ENCODE measurements at regions not wholly inside any gene's neighbourhood (a gene's known extent, or its start where the extent isn't known, plus 50 kb on each side); places are given as distances from the start of the nearest gene placed in this dataset.

DNA sequence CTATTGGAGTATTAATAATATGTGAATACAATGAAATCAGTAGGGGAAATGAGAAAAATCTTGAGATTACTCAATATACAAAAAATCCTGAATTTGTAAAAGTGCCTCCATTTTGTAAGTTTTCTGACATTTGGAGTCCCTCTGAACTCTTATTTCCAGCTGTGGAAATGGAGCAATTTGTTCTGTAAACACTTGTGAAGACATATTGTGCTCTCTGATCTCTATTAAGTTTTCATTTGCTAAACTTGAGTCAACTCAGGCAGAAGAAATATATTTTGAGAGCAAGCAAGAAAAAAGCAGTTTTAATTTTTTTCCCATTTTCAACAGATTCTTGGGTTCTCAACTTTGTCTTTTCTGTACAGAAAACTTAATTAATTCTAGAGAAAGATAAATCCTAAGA is 51.4 kb upstream of the PCDH18 start:
- Histone ChIP-seq H3K4me3 (ENCODE audit: severe bottlenecking) (no peak overlapping the region), H3K27me3 (ENCODE audit: insufficient read depth, poor library complexity, severe bottlenecking) (no peaks in the 10 kb centered on the region), H3K4me1 (ENCODE audit: insufficient read depth, poor library complexity, severe bottlenecking) (no peaks in the 10 kb centered on the region), H3K27ac (ENCODE audit: poor library complexity, severe bottlenecking) (no peak overlapping the region), H3K9me3 (ENCODE audit: severe bottlenecking) (no peaks in the 10 kb centered on the region), H3K36me3 (ENCODE audit: low read depth) (no peaks in the 10 kb centered on the region)
- TF ChIP-seq CTCF (IDR thresholded peaks at IDR 0.05; ENCODE audit: poor library complexity, severe bottlenecking) = no peak
- ATAC-seq (ENCODE audit: low read depth) = no peak
- DNase-seq (ENCODE audit: low spot score) = no peak

Measured in RWPE2 (cell line).